GM13976 (cell line): ENCODE measurements at regions not wholly inside any gene's neighbourhood (a gene's known extent, or its start where the extent isn't known, plus 50 kb on each side); places are given as distances from the start of the nearest gene placed in this dataset.

Experiments
- DNase-seq: peaks from one replicate; pipeline ENCODE4 v3.0.0; 2012; ENCODE audit warnings: low spot score
- CTCF ChIP-seq: IDR thresholded peaks from 2 replicates; pipeline ENCODE4 v1.5.1; 2012; ENCODE audit warnings: borderline replicate concordance, mild to moderate bottlenecking; ENCODE audit not compliant: insufficient read depth; ENCODE audit errors: extremely low read depth, missing control alignments, control extremely low read depth
- in situ Hi-C: fragments of 300-500 bp; cut with MboI; formaldehyde crosslinking; loops from one replicate; pipeline ENCODE4 v1.12.0; 2022; ENCODE audit warnings: low sequenced_read_pairs, mixed read lengths, inconsistent platforms; ENCODE audit not compliant: unreplicated experiment

DNA sequence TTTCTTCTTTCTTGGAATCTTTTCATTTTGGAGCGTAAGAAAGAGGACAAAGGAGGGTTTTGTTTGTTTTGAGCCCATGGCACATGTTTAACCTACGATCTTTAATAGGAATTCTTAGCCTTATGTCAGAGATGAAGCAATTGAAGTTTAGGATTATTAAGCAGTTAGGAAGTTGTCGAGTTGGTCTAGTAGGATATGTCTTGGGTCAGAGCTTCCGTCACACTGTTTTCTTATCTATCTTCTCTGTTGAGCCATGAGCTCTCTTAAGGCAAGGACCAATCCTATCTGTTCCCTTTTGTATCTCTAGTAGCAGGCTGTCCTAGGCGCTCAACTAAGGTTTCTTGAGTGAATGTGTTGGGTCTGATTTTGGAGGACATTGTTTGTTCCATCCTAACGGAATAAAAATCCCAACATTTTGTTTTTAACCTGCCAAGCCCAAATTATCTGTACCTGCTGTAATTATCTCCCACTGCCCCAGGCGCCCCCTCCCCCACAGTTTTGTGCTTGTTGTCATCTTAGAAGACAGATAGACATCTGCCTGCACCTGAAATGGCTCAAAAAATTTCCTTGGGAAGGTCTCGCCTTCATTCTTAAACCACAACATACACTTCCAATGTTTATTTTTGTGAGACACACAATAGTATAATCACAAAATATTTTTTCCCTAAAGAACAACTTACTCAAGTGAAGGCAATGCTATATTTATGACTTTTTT, 95.3 kb upstream of the GADD45A start:
- TF ChIP-seq CTCF: no peak
- no peak for DNase-seq
- in situ Hi-C loops: no loop called here

GRCh38 chr1:67590329-67590728, 94.7 kb upstream of the GADD45A start:
- no peak for TF ChIP-seq CTCF
- in situ Hi-C loops: no loop called here
- DNase-seq: no peak

GRCh38 chr1:67594764-67595163, 90.2 kb upstream of the GADD45A start:
- no peak for TF ChIP-seq CTCF
- DNase-seq: no peak
- in situ Hi-C loops: no loop called here

GRCh38 chr1:67596674-67597073, 88.3 kb upstream of the GADD45A start:
- no peak for TF ChIP-seq CTCF
- in situ Hi-C loops: no loop called here
- no peak for DNase-seq

- in situ Hi-C loops: no loop called here
- no peak for TF ChIP-seq CTCF
- no peak for DNase-seq
Measured at GRCh38 chr1:67597336-67597735, 87.7 kb upstream of the GADD45A start.

DNA sequence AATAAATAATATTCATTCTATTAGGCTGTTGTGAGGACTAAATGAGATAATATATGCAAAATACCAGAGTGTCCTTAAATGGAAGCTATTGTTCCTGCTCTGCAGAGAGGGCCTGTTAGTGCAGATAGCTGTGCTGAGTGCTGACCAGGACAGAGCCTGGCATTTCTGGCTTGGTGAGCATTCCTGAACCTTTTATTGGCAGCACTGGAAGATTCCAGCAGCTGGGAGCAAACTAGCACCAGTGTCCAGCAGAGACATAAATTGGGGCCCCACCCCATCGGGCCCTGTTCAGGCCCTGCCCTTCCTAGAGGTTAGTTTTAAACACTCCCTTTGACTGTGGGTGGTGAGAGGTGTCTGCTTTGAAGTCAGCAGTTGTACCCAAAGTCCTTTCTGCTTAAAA, 85.9 kb upstream of the GADD45A start:
- no peak for DNase-seq
- no peak for TF ChIP-seq CTCF
- in situ Hi-C loops: no loop called here

GRCh38 chr1:67601539-67601938, 83.5 kb upstream of the GADD45A start:
- no peak for TF ChIP-seq CTCF
- in situ Hi-C loops: no loop called here
- DNase-seq: no peak
